ENCODE measurements at regions not wholly inside any gene's neighbourhood (a gene's known extent, or its start where the extent isn't known, plus 50 kb on each side); places are given as distances from the start of the nearest gene placed in this dataset.
"Not testable (repeated sequence)": the region's sequence is repeated elsewhere in the genome, so short reads cannot be mapped to it uniquely, and the experiment has no call there.

DNA sequence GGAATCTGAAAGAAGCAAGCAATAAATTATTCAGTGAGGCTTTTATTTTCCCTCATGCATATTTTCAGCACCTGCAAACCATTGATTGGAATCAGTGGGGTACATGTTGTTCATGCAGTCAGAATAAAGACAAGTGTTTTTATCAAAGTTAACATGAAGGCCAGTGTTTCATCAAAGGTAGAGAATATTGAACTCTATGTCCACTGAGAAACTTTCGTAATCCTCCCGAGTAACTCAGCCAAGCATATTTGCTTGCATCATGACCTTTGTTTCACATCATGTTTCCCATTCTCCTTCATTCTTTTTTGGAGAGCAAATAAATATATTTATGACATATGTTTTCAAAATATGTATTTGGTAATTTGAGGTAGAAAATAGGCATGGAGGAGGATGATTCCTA, 663.1 kb downstream of the SH2D4B start:
- DNase-seq (ENCODE audit: low read depth in 2 of 3, low spot score in 2 of 3), result no peak

GRCh38 chr10:81207359-81207758, 667.6 kb upstream of the NRG3 start:
- not testable (repeated sequence) for DNase-seq (ENCODE audit: low read depth in 2 of 3, low spot score in 2 of 3)

GRCh38 chr10:81213370-81213769, 661.6 kb upstream of the NRG3 start:
- DNase-seq (ENCODE audit: low read depth in 2 of 3, low spot score in 2 of 3), result no peak

- no peak for DNase-seq (ENCODE audit: low read depth in 2 of 3, low spot score in 2 of 3)
Observed at GRCh38 chr10:81215498-81215897, 659.5 kb upstream of the NRG3 start.

- no peak for DNase-seq (ENCODE audit: low read depth in 2 of 3, low spot score in 2 of 3)
Observed at GRCh38 chr10:81216949-81217348, 658.0 kb upstream of the NRG3 start.

DNA sequence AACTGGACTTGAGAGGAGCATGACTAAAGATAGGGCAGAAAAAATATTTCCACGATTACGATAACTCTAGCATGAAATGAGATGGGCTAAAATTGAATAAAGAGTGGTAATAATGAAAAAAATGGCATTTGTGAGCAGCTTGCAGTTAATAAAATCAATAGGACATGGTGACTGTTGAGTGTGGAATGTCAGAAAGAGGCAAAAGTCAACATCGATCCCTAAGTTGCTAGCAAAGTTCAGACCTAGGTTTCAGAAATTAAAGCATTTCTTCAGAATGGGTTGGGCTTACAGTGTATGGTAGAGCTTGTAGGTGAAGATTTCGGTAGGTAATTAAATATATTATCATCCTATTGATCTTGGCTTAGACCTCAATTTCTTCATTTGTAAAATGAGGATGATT, 656.7 kb upstream of the NRG3 start:
- DNase-seq (ENCODE audit: low read depth in 2 of 3, low spot score in 2 of 3), result no peak

DNA sequence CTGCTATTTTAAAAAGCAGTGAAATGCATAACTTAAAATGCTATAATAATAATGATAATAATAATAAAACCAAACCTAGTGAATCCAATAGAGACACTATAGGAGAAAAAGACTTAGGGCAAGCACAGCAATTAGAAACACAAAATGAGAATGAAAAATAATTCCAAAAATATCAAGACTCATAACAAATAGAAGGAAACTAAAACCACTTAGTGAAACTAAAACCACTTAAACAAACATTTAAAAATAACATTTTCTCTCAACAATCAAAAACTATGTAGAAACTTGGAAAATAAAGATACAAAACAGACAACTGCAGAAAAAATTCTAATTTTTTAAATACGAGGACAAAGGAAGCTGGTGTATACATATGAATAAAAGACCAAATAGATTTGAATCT, 655.2 kb upstream of the NRG3 start:
- DNase-seq (ENCODE audit: low read depth in 2 of 3, low spot score in 2 of 3), result no peak

DNA sequence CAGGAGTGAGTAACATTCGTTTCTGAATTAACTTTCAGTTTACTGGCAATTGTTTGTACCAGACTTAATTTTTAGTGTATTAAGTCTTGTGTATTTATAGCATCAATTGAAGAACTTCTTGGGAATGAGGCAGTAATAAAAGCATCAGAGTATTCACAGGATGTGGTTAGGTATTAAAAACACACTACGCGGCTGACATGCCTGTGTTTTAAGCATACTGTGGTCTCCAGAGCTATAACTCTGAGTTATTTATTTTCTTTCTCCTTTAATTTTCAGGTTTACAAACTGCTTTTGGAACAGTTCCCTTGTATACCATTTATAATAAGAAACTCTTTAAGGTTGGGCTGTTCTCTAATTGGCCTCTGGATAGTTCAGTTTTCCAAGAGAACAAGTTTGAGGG, 626.1 kb upstream of the NRG3 start:
- no peak for DNase-seq (ENCODE audit: low read depth in 2 of 3, low spot score in 2 of 3)

- DNase-seq (ENCODE audit: low read depth in 2 of 3, low spot score in 2 of 3), result no peak
Observed at GRCh38 chr10:81251457-81252115, 623.4 kb upstream of the NRG3 start.

DNA sequence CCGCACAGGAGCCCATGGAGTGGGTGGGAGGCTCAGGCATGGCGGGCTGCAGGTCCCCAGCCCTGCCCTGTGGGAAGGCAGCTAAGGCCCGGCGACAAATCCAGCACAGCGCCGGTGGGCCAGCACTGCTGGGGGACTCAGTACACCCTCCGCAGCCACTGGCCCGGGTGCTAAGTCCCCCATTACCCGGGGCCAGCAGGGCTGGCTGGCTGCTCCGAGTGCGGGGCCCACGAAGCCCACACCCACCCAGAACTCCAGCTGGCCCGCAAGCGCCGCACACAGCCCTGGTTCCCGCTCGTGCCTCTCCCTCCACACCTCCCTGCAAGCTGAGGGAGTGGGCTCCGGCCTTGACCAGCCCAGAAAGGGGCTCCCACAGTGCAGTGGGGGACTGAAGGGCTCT, 610.0 kb upstream of the NRG3 start:
- DNase-seq (ENCODE audit: low read depth in 2 of 3, low spot score in 2 of 3), result not testable (repeated sequence)

DNA sequence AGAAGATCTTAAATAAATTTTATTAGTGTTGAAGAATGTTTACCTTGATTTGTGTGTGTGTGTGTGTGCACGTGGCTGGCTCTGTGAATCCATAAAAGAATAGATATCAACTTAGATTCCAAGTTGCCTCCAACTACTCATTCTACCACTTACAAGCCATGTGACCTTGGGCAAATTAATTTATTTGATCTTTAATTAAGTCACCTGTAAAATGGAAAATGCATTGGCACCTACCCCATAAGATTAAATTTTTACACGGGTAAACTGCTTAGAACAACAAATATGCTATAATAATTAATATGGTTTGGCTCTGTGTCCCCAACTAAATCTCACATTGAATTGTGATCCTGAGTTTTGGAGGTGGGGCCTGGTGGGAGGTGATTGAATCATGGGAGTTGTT, 604.9 kb upstream of the NRG3 start:
- no peak for DNase-seq (ENCODE audit: low read depth in 2 of 3, low spot score in 2 of 3)

DNA sequence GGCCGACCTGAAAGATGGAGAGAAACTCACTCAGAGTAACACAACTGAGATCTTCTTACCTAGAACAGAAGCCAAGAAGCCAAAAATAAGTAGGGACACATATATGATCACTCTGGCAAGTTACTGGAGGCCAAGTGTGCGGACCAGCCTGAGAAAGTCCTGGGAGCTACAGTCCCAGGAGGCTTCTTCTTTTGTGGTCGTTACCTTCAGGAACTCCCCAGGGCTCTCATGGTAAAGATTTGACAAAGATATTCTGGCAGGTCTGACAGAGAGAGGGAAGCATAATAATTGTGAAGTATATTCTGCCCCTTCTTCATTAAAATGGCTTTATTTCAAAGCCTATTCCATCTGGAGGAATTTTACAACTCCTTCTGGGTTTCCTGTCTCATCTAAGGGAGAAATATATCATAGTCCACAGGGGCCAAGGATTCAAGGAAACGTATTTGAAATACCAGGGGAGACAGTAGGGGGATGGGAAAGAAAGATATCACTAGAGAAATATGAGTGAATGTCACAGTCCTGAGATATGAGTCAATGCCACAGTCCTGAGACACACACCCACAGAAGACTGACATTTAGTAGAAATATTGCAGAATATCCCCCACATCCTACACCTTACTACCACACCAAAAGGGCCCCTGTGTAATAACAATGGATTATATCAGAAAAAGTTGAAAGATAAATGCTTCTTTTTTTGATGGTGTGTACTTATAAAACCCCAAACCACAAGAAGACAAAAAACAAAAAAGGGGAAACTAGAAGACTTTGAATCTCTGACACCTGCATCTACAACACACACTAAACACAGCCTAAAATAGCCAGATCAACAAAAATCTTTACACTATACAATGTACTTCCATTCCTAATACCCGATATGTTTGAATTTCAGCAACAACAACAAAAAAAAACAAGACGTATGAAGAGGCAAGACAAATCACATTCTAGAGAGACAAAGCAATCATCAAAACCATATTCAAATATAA, 594.2 kb upstream of the NRG3 start:
- no peak for DNase-seq (ENCODE audit: low read depth in 2 of 3, low spot score in 2 of 3)

GRCh38 chr10:81288544-81288943, 586.5 kb upstream of the NRG3 start:
- no peak for DNase-seq (ENCODE audit: low read depth in 2 of 3, low spot score in 2 of 3)

- no peak for DNase-seq (ENCODE audit: low read depth in 2 of 3, low spot score in 2 of 3)
Observed at GRCh38 chr10:81297292-81297691, 577.7 kb upstream of the NRG3 start.

DNA sequence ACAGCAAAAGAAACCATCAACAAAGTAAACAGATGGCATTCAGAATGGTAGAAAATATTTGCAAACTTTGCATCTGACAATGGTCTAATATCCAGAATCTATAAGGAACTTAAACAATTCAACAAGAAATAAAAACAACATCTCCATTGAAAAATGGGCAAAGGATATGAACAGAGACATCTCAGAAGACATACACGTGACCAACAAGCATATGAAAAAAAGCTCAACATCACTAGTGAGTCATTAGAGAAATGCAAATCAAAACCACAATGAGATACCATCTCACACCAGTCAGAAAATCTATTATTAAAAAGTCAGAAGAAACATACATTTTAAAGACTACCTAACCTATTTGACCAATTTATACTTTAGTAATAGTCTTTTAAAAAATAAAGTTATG, 571.3 kb upstream of the NRG3 start:
- DNase-seq (ENCODE audit: low read depth in 2 of 3, low spot score in 2 of 3), result no peak

- DNase-seq (ENCODE audit: low read depth in 2 of 3, low spot score in 2 of 3), result no peak
Observed at GRCh38 chr10:81306971-81307782, 567.8 kb upstream of the NRG3 start.

- DNase-seq (ENCODE audit: low read depth in 2 of 3, low spot score in 2 of 3), result no peak
Observed at GRCh38 chr10:81309041-81309552, 565.9 kb upstream of the NRG3 start.

GRCh38 chr10:81314471-81314870, 560.5 kb upstream of the NRG3 start:
- no peak for DNase-seq (ENCODE audit: low read depth in 2 of 3, low spot score in 2 of 3)

DNA sequence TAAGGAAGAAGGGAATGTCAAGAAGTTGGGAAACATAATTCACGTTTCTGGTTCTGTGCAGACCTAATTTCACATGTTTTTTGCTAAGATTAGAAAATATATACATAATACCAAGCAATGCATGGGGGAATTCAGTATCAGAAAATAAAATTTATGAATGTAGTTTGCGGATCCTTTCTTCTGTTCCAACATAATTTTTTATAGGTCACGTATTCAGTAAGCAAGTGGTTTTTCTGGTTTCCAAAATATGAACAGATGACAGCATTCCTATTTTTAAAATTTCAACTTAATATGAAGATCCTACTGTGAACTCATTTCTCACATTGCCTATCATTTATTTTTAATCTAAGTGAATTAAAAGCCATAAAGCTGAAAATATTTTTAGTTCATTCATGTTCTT, 560.0 kb upstream of the NRG3 start:
- no peak for DNase-seq (ENCODE audit: low read depth in 2 of 3, low spot score in 2 of 3)

GRCh38 chr10:81348003-81348402, 527.0 kb upstream of the NRG3 start:
- no peak for DNase-seq (ENCODE audit: low read depth in 2 of 3, low spot score in 2 of 3)

GRCh38 chr10:81367132-81367531, 507.9 kb upstream of the NRG3 start:
- no peak for DNase-seq (ENCODE audit: low read depth in 2 of 3, low spot score in 2 of 3)
